IPS DF 4.7 (cell line): ENCODE measurements at regions not wholly inside any gene's neighbourhood (a gene's known extent, or its start where the extent isn't known, plus 50 kb on each side); places are given as distances from the start of the nearest gene placed in this dataset.
"Not testable (repeated sequence)": the region's sequence is repeated elsewhere in the genome, so short reads cannot be mapped to it uniquely, and the experiment has no call there.

Experiments
- DNase-seq: peaks from one replicate; pipeline ENCODE4 v3.0.0-alpha.2; 2013; ENCODE audit warnings: low spot score; ENCODE audit errors: extremely low read depth

GRCh38 chr11:92168936-92169335 is 55.7 kb upstream of the FAT3 start:
- no peak for DNase-seq

GRCh38 chr11:92167571-92167970 is 57.0 kb upstream of the FAT3 start:
- no peak for DNase-seq

DNA sequence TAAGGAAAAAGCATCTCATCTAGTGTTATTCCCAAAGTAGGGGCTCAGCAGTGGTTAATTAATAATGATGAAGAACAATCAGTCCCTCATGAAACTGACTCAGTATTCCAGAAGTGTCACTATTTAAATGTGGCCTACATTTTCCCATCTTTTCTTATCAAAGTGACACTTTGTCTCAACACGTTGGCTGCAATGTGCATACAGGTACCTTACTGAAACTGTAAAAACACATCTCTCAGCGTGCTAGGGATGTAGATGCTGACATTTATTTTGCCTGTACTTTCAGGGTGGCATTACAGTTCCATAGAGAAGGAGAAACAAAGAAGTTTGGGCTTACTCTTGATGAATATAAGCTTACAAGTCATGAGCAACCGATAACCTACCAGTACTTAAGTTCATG is 58.3 kb upstream of the FAT3 start:
- no peak for DNase-seq

- DNase-seq, result no peak
Measured at GRCh38 chr11:92163879-92164278, 60.7 kb upstream of the FAT3 start.

GRCh38 chr11:92162776-92163175 is 61.8 kb upstream of the FAT3 start:
- no peak for DNase-seq

DNA sequence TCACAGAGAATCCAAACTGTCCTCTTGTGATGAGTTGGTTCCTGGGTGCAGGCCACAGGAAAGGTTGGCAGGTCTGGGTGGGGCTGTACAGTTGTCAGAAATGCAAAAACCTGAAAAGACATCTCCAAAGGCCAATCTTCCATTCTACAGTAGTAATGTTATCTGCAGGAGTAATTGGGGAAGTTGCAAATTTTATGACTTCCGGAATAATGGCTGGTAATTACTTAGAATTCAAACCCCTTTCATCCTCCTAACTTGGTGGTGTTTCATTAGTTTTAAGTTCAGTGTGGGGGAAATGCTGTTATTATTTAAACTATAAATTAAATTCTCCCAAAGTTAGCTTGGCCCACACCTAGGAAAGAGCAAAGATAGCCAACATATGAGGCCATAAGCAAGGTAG is 64.7 kb upstream of the FAT3 start:
- DNase-seq, result no peak

DNA sequence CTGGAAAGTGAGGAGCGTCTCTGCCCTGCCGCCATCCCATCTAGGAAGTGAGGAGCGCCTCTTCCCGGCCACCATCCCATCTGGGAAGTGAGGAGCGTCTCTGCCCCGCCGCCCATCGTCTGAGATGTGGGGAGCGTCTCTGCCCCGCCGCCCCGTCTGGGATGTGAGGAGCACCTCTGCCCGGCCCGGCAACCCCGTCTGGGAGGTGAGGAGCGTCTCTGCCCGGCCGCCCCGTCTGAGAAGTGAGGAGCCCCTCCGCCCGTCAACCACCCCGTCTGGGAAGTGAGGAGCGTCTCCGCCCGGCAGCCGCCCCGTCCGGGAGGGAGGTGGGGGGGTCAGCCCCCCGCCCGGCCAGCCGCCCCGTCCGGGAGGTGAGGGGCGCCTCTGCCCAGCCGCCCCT is 67.2 kb upstream of the FAT3 start:
- DNase-seq, result not testable (repeated sequence)

GRCh38 chr11:92154611-92155010 is 70.0 kb upstream of the FAT3 start:
- no peak for DNase-seq

DNA sequence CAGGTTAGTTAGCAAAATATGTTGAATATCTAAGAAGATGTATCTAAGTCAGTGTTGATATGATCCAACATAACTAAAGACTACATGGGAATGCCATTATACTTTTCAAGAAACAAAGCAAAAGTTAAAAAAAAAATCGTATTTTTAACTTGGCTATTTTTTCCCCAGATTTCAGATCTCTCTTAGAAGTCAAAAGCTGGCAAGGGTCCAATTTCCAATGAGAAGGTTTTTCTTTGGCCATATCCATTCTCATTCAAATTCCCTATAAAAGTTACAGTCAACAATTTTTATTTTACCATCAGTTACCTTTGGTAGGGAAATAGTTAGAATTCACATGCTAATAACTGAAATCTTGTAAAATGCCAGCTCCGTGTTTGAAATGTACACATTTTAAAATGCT is 70.5 kb upstream of the FAT3 start:
- DNase-seq, result no peak

GRCh38 chr11:92153542-92153941 is 71.1 kb upstream of the FAT3 start:
- DNase-seq, result no peak

GRCh38 chr11:92152245-92152644 is 72.4 kb upstream of the FAT3 start:
- DNase-seq, result peak; percentile 46

- no peak for DNase-seq
Measured at GRCh38 chr11:92149996-92150395, 74.6 kb upstream of the FAT3 start.

GRCh38 chr11:92141725-92142124 is 82.9 kb upstream of the FAT3 start:
- DNase-seq, result no peak

- no peak for DNase-seq
Measured at GRCh38 chr11:92141159-92141558, 83.5 kb upstream of the FAT3 start.

GRCh38 chr11:92140021-92140420 is 84.6 kb upstream of the FAT3 start:
- no peak for DNase-seq

GRCh38 chr11:92138296-92138695 is 86.3 kb upstream of the FAT3 start:
- DNase-seq, result no peak

- DNase-seq, result no peak
Measured at GRCh38 chr11:92137747-92138146, 86.9 kb upstream of the FAT3 start.

- peak; percentile 36 for DNase-seq
Measured at GRCh38 chr11:92136797-92137196, 87.8 kb upstream of the FAT3 start.

DNA sequence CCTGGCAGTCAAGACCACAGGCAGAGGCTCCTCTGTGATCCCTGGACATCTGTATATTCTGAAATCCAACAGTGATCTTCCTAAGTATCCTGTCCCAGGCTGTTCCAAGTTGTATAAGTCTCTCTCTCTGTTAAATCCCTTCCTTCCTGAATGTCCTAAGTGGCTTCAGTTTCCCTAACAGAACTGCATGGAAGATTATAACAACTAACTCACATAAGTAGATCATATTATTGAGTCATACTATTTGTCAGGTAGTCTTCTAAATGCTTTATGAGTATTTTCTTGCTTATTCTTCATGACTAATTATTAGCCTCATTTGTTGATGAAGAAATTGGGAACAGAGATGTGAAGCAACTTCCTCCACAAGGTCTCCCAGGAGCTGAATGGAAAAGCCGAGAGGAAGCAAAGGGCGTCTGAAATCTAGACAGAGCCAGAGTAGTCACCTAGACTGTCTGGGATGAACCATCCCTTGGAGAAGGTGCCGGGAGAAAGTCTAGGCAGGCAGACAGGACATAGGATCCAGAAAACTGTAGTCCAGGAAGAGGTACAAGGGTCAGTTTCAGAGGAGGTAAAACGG is 93.2 kb upstream of the FAT3 start:
- DNase-seq, result no peak

DNA sequence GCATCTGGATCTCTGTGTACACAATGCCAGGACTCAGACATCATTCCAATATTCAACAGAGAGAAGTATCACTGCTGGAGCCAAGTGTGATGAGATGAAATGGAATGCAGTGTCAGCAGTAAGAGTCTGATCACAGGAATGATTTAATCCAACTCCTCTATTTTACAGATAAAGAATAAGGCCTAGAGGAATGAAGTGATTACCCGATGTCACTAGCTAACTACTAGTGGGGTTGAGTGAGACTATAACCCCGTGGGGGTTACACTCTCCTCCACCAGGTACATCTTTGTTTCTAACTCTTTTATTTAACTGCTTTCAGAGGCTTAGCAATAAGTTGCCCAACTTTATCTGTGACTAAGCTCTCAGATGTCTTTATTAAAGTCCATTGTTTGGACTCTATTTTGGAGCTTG is 94.2 kb upstream of the FAT3 start:
- DNase-seq, result no peak

DNA sequence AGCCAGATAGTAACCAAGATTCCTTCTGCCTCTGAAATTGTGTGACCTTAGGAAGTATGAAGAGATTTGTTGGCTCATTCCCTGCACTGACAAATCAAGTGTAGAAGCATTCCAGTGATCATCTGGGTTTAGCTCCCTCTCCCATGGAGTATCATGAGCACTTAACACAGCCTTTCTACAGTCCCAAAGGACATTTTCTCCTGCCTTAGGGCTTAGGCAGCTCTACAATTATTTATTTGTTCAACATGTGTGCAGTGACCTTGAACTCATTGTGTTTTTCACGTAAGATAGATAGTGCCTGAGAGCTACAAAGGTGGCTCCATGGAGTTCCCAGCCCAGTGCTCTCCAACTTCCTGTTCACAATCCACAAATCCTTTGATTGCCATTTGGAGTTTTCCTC is 94.8 kb upstream of the FAT3 start:
- no peak for DNase-seq

- DNase-seq, result no peak
Measured at GRCh38 chr11:92128026-92128425, 96.6 kb upstream of the FAT3 start.

DNA sequence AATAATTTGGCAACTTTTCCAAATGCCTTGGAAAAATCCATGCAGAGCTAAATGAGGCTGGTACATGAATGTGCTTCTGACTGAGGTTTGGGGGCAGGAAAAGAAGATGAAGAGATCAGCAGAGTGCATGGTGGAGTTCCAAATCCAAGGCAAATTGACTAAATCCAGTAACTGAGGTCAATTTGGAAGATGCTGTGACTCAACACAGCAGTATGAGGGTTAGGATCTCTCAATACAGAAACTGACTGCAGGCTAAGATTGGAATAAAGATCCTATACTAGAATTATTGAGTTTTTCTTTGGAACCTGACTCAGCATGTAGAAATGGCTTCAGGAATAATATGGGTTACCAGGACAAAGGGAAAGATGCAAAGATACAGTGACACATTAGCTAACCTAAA is 99.3 kb upstream of the FAT3 start:
- DNase-seq, result no peak

- DNase-seq, result no peak
Measured at GRCh38 chr11:92123540-92123939, 101.1 kb upstream of the FAT3 start.
